Activated gamma-delta T cell treated with anti-CD3 and anti-CD28 coated beads, Interleukin-2, amount 50 U/mL, for 16 hours (primary cell): ENCODE measurements at regions not wholly inside any gene's neighbourhood (a gene's known extent, or its start where the extent isn't known, plus 50 kb on each side); places are given as distances from the start of the nearest gene placed in this dataset.

Experiments used
- DNase-seq: peaks from one replicate; pipeline ENCODE4 v3.0.0-alpha.2; 2020; ENCODE audit warnings: low read depth

DNA sequence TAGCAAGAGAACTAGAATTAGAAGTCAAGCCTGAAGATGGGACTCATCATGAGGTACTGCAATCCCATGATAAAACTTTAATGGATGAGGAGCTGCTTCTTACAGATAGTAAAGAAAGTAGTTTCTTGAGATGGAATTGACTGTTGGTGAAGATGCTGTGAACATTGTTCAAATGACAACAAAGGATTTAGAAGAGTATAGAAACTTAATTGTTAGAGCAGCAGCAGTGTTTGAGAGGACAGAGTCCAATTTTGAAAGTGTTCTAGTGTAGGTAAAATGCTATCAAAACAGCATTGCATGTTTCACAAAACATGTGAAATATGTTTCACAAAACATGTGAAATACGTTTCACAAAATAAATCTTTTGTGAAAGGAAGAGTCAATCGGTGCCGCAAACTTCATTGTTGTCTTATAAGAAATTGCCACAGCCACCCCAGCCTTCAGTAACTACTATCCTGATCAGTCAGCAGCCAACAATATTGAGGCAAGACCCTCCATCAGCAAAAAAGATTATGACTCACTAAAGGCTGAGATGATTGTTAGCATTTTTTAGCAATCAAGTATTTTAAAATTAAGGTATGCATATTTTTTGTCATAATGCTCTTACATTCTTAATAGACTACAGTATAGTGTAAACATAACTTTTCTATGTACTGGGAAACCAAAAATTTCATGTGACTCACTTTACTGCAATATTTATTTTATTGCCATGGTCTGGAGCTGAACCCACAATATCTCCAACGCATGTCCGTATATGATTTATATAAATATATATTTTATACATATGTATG, 173.4 kb upstream of the BMP4 start:
- no peak for DNase-seq

DNA sequence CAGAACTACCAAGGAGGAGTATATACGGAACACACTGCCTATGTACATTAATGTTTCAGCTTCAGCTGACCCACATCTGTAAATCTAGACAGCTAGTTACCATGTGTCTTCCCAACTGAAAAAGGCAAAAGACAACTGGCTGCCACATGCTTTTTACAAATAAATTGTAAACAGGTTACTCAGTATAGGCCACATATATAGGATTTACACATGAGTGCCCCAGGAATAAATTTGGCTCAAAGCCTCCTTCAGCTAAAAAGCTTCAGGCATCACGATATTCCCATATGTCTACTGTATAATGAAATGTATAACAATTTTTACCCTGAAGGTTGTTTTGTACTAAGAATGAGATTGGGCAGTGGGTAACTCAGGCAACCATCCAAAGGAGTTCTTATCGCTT, 175.9 kb upstream of the BMP4 start:
- no peak for DNase-seq

DNA sequence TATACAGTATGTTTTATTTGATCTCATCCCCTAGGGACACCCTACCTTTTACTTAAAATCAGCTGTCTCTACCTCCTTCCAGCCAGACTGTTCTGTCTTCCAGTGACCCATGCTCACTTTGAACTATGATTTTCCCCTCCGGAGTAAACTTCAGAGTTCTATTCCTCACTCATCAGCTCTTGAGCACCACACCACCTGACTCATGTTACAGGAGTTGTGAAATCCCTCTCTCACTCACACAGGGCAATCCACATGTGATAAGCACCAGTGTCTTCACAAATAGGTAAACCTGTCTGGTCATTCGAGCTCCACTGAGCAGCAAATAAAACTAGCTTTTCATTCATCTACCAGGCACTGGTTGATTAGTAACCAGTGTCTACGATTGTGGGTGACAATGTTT, 177.3 kb upstream of the BMP4 start:
- no peak for DNase-seq

DNA sequence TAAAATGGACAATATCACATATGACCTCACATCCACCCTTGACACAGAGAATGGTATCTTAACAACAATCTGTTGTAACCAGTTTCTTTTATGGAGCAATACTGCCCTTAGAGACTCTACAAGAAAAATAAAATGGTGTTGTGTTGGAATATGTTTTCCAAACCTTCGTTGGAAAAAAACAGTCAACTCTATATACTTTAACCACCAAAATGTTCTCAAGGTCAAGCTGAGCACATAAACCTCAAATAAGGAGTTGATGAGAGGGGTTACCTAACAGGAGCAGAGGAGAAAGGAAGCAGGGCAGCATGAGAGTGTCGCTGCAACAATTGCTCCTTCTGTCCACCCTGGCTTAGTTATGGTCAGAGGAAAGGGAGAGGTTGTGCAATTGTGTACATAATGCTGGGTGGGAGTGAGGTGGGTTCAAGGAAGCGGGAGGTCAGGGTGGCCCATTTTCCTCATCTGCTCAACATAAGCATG, 179.2 kb upstream of the BMP4 start:
- no peak for DNase-seq

DNA sequence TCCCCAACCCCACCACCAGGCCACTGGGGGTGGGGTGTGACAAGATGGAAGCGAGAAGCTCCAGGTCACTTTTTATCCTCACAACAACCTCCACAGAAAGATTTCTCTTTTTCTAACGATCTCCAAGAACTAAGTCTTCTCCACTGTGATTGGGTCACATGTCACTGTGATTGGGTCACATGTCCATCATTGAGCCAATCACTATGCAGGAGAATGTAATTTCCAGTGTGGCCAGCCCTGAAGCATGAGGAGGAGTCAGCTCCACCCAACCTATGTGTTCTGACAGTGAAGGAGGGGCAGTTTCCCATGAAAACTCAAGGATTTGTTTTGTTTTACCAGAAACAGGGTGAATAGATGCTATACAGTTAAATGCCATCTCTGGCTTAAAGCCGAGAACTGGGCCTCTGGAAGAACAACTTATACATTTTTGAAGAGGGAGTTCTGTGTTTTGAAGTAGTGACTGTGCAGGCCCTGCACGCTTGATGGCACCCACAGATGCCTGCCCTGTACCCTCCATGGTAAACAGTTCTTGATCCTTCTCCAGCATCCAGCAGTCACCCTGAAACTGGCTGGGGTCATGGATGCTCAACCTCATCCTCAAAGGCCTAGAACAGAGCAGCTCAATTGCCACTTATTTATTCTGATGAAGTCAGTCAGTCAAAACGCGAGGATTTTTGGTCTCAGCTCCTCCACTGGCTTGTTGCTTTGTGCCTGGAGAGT, 180.4 kb upstream of the BMP4 start:
- no peak for DNase-seq

DNA sequence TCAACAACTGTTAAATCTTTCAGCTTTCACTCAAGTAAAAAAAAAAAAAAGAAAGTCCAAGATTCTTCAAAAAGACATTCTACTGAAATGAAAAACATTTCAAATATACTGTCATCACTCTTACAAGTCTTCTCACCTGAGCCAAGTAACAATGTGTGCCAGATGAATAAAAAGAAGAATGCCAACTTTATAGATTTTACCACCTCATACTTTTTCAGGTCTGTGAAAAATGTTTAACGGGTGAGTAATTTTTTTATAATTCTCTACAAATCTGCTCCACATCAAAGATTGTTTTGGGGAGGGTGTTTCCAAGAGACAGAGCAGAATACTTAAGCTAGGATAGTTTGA, 181.0 kb upstream of the BMP4 start:
- DNase-seq, result no peak

DNA sequence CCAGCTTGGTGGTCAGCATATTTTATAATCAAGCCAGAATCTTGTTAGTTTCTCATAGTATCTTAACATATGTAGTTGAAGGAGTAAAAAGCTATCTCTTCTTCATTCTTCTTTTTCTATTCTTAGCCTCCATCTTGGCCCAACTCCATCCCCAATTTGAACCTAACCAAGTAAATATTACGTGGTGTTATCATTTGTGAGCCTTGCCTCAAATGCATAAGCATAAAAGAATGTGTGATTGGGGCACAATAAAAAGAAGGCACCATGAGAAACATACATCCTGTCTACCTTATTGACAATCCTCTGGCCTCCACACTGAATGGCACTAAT, 181.4 kb upstream of the BMP4 start:
- DNase-seq, result no peak

DNA sequence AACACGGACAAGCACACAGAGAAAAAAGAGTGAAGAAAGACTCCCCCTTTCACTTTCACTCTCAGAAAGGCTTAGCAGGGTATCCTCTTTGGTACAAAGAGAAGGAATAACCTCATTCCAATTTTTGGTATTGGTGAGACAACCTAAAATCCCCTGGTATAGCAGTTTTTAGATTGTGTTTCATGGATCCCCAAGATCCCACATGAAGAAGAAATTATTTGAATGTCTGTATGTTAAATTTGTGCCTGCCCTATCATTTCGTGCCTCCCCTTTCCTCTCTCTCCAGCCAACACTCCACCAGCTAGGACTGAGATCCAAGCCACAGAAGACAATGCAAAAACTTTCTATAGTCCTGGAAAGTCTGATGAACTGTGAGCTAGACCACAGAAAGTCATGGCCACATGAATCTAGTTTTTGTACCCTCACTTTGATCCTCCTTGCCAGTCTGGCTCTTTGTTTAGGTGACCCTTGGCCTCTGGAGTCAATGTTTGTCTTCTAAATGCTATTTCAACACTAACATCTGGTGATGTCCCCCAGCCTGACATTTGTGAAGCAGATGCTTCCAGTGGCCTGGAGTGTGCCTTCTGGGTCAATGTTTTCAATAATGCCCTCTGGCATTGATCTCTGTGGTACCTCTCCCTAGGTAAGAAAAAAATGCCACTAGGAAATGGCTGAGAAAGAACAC, 181.9 kb upstream of the BMP4 start:
- no peak for DNase-seq

DNA sequence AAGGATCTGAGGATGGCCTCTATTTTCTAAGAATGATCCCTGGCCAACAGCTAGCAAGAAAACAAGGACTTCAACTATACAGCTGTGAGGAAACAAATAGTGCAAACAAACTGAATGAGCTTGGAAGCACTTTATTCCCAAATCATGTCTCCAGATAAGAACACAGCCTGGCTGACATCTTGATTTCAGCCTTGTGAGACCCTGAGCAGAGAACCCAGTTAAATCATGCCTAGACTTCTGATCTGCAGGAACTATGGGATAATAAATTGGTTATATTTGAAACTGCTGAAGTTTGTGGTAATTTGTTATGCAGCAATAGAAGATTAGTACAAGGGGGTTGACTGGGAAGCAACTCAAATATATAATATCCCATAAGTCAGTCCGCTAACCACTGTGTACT, 183.9 kb upstream of the BMP4 start:
- no peak for DNase-seq

DNA sequence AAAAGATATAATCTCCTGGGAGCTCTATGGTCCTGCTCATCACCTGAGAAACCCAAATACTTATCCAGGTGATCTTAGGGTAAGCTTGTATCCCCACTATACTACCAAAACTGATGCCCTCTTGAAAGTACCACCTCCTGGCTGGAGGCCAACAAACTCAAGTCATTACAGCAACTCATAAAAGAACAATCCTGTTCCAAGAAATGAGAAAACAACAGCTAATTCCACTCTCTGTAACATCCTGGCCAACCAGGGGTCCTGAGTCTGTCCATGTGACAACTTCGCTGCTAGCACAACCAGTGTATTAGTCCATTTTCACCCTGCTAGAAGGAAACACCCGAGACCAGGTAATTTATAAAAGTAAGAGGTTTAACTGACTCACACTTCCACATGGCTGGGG, 190.0 kb upstream of the BMP4 start:
- no peak for DNase-seq

DNA sequence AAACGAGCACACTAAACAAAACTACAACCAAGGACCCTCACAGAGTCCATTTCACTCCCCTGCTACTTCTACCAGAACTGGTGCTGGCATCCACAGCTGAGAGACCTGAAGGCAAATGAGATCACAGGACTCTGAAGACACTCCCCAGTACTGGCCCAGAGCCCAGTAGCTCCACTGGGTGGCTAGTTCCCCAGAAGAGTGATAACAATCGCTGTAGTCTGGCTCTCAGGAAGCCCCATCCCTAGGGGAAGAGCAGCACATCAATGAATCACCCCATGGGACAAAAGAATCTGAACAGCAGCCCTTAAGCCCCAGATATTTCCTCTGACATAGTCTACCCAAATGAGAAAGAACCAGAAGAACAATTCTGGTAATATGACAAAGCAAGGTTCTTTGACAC, 190.7 kb upstream of the BMP4 start:
- no peak for DNase-seq

DNA sequence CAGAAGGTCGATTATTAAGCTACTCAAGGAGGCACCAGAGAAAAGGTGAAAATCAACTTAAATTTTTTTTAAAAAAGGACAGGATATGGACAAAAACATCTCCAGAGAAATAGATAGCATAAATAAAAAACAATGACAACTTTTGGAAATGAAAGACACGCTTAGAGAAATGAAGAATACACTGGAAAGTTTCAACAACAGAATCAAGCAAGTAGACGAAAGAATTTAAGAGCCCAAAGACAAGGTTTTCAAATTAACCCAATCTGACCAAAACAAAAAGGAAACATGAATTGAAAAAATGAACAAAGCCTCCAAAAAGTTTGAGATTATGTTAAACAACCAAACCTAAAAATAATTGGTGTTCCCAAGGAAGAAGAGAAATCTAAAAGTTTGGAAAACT, 191.1 kb upstream of the BMP4 start:
- DNase-seq, result no peak

DNA sequence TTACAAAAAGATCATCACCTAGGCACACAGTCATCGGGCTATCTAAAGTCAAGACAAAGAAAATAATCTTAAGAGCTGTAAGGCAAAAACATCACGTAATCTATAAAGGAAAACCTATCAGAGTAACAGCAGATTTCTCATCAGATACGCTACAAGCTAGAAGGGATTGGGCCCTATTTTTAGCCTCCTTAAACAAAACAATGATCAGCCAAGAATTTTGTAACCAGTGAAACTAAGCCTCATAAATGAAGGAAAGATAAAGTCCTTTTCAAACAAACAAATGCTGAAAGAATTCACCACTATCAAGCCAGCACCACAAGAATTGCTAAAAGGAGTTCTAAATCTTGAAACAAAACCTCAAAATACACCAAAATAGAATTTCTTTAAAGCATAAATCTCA, 191.6 kb upstream of the BMP4 start:
- no peak for DNase-seq

DNA sequence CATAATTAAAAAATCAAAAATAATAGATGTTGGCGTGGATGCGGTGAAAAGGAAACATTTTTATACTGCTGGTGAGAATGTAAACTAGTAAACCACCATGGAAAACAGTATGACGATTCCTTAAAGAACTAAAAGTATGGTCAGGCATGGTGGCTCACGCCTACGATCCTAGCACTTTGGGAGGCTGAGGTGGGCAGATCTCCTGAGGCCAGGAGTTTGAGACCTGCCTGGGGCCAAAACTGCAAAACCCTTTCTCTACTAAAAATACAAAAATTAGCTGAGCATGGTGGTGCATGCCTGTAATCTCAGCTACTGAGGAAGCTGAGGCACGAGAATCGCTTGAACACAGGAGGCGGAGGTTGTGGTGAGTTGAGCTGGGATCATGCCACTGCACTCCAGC, 195.7 kb upstream of the BMP4 start:
- DNase-seq, result no peak

DNA sequence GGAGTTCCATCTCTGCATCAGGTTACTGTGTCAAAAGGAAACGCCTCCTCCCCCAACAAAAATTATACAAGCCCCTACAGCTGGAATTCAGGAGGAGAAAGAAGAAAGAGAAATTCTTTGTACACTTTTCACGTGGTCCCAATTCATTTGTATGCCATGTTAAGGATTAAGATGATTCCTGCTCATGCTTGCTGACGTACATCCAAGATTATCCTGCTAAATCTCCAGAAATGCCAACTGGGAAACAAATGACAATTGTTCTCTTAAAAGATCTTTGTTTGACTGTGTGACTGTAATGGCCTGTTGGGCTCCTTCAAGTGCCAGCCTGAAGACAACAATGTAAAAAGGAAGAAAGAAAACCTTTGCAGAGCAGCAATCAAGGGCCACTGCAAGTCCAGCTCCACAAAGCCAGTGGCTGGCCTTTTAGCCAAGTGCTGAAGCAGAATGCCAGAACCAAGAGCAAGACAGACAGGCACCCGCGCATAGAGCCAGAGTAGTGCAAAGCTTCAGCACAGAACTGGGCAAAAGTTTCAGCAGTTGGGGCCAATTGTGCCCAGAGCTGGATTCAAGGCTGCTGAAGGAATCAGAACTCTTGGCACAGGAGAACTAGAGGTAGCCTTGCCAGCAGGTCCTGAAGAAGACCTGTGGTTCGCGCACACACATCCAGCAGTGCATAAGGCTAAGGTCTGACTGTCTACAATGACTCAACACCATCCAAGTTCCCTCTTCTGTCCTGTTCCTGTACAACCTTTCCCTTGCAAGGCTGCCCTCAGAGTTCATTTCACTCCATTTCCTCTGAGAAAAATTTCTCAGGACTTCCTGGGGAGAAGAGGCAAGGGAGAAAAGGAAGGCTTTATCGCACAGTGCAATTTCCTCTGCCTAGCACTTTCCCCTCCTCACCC, 209.7 kb upstream of the BMP4 start:
- DNase-seq, result no peak

DNA sequence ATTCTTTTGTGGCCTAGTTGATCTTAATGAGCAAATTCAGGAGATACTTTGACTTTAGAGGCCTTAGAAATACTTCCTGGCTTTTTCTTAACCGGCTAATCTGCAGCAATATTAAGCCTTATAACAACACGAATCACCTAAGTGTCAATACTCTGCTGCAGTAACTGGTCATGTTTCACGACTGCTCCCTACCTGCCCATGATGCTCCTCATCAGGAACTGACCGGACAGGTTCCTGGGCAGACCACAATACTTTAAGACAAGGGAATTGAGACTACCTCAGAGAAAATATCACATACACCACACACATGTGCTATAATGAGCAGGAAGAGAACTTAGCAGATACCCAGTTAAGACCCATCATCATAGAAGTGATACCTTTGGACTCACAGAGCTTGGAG, 211.9 kb upstream of the BMP4 start:
- DNase-seq, result no peak

DNA sequence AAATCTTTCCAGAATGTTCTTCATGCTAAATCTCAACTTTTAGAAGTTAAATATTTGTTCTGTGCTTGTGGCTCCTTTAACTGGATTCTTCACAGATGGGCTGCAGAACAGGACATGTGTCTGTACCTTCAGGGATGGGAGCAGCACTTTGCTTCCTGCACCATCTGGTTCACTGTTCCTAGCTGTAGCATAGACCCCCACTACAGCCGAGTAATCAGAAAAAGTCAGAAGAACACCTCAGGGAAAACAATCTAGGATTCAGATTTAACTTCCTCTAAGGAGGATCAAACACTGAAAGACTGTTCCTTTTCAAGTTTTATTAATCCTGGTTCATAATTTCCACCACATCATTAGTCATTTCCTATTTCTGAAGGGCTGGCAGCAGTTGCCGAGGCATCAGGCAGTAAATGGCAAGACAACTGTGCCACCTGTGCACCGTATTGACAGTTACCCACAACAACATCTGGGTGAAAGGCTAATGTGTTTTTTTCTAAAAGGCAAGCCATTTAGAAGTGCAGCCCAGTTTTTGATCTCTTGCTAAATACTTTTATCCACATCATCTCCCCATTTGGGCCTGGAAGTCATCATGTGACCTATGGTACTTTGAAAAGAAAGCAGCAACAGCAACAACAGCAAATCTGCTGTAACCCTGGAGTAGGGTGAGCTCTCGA, 212.8 kb upstream of the BMP4 start:
- DNase-seq, result no peak

DNA sequence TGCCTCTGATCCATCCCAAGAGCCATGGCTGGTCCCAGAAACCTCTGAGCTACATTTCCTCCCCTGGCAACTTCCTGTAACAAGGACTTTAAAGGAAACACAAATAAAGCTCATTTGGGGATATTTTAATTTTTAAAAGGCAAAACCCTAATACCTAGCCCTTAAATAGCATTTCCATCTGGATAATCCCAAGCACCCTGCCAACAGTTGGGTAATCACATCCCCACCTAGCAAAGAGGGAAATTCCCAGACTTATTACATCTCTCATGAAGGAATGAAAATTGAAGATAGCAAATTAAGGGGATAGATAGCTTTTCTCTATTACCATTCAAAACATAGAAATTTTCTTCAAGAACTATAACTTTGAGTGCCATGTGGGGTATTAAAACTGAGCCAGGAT, 213.7 kb upstream of the BMP4 start:
- no peak for DNase-seq

DNA sequence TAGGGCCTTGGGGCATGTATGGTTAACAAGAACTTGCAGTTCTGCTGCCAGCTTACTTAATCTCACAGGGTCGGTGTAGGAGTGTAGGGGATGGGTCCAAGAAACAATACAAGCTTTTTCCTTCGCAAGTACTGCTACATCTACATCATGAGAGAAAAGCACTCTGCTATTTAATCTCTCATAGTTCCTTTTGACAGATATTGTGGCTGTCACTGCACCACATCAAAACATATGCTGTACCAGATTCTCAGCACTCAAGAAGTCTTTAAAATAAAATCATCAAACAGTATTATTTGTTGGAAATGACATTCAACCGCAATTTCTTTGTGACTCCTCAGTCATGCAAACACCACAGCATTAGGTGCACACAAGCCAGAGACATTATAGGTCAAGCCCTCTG, 215.5 kb upstream of the BMP4 start:
- no peak for DNase-seq

DNA sequence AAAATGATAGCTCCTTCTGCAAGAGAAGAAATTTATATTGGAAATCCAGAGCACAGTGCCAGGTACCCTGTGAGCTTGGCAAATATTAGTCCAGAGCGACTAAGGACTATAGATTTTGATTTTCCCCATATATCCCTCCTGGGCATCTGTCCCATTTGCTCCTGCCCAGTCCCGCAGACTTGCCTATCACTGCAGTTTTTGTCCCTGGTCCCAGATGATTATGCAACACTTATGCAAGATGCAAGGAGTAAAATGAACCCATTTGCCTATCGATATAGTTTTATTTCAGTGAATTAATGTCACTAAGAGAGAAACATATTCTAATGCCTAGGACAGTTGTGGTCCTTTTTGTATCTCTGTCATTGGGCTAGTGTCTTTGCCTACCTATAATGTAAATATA, 215.9 kb upstream of the BMP4 start:
- no peak for DNase-seq

DNA sequence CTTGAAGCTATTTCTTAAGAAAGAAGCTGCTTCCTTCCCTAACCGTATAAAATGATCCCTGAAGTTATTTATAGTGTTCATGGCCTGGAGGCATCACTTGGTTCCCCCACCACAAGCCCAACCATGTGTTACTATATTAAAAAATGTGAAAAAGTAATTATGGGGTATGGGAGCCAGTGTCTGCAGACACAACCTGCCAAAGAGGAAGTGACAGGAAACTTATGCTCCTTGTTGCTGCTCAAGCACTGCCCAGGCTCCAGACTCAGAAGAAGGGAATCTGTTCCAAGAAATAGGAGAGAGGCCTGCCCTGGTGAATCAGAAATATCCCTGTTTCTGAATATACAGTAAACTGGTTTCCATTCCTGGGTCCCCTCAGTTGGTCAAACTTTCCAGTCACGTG, 217.2 kb upstream of the BMP4 start:
- DNase-seq, result no peak

DNA sequence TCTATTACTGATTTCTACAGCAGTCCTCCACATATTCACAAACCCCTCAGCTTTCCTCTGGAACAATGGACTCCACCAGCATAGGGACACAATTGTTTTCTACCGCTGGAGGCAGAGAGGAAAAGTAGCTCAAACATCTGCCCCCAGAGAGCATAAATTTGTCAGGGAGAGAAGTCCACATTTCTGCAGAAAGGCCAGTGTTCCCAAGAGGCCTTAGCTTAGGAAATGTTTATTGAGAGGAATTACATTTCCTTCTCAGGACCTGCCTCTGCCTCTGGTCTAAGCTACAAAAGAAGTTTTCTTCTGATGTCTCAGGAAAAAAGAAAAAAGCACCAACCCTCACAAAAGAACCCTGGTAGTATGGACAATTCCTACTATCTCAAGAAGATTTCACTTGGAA, 217.8 kb upstream of the BMP4 start:
- no peak for DNase-seq
